HEK293T (cell line): ENCODE measurements at regions not wholly inside any gene's neighbourhood (a gene's known extent, or its start where the extent isn't known, plus 50 kb on each side); places are given as distances from the start of the nearest gene placed in this dataset.

ENCODE experiments used
- ARNT ChIP-seq: fragments of 450-650 bp; IDR thresholded peaks from 2 replicates; pipeline ENCODE4 v1.6.1; 2017; ENCODE audit warnings: mild to moderate bottlenecking
- BHLHE40 ChIP-seq: fragments of 450-650 bp; IDR thresholded peaks from 2 replicates; pipeline ENCODE4 v1.6.1; 2016; ENCODE audit warnings: mild to moderate bottlenecking, moderate library complexity, borderline replicate concordance
- CTBP1 ChIP-seq: fragments of 450-650 bp; IDR thresholded peaks from 2 replicates; pipeline ENCODE4 v1.6.1; 2016; ENCODE audit warnings: borderline replicate concordance
- ELF4 ChIP-seq: fragments of 450-650 bp; IDR thresholded peaks from 2 replicates; pipeline ENCODE4 v1.6.1; 2017; ENCODE audit warnings: antibody characterized with exemption
- FOXA1 ChIP-seq: fragments of 450-650 bp; IDR thresholded peaks from 2 replicates; pipeline ENCODE4 v1.6.1; 2016; ENCODE audit warnings: mild to moderate bottlenecking
- FOXK2 ChIP-seq: fragments of 450-650 bp; IDR thresholded peaks from 2 replicates; pipeline ENCODE4 v1.6.1; 2016; ENCODE audit warnings: mild to moderate bottlenecking
- FOXM1 ChIP-seq: fragments of 450-650 bp; IDR thresholded peaks from 2 replicates; pipeline ENCODE4 v1.6.1; 2017; ENCODE audit warnings: mild to moderate bottlenecking, borderline replicate concordance
- HDGF ChIP-seq: fragments of 450-650 bp; IDR thresholded peaks from 2 replicates; pipeline ENCODE4 v1.6.1; 2017; ENCODE audit warnings: antibody characterized with exemption, borderline replicate concordance
- LEF1 ChIP-seq: fragments of 450-650 bp; IDR thresholded peaks from 2 replicates; pipeline ENCODE4 v1.6.1; 2017; ENCODE audit warnings: mild to moderate bottlenecking, borderline replicate concordance
- NFRKB ChIP-seq: fragments of 450-650 bp; IDR thresholded peaks from 2 replicates; pipeline ENCODE4 v1.6.1; 2016; ENCODE audit warnings: mild to moderate bottlenecking, moderate library complexity
- SP1 ChIP-seq: fragments of 450-650 bp; IDR thresholded peaks from 2 replicates; pipeline ENCODE4 v1.6.1; 2017
- SUZ12 ChIP-seq: fragments of 450-650 bp; IDR thresholded peaks from 2 replicates; pipeline ENCODE4 v1.6.1; 2016; ENCODE audit warnings: mild to moderate bottlenecking
- ZNF384 ChIP-seq: fragments of 450-650 bp; IDR thresholded peaks from 2 replicates; pipeline ENCODE4 v1.6.1; 2016

GRCh38 chr2:160943414-160943813 is 216.8 kb upstream of the TANK start:
- no peak for TF ChIP-seq SP1
- no peak for TF ChIP-seq FOXK2
- TF ChIP-seq ELF4 = no peak
- no peak for TF ChIP-seq SUZ12
- no peak for TF ChIP-seq LEF1
- TF ChIP-seq FOXM1 = no peak
- TF ChIP-seq FOXA1 = no peak
- no peak for TF ChIP-seq HDGF
- TF ChIP-seq NFRKB = no peak
- TF ChIP-seq BHLHE40 = no peak
- TF ChIP-seq ARNT = no peak
- TF ChIP-seq ZNF384 = no peak
- TF ChIP-seq CTBP1 = no peak
